Thymus (tissue), 11 donors: ENCODE measurements at regions not wholly inside any gene's neighbourhood (a gene's known extent, or its start where the extent isn't known, plus 50 kb on each side); places are given as distances from the start of the nearest gene placed in this dataset.

ENCODE experiments used
- DNase-seq, 9 donors: peaks; one replicate each; pipeline ENCODE4 v3.0.0-alpha.2; 2013; ENCODE audit warnings: low spot score in 9 of 9, low read depth in 6 of 9, missing footprints in 1 of 9
- H3K27ac ChIP-seq, 2 donors: one replicate each; pipeline ENCODE4 v1.5.1; 2013; ENCODE audit warnings: control low read depth in 1 of 2, low read depth in 1 of 2, low read length in 1 of 2, mild to moderate bottlenecking in 1 of 2, moderate library complexity in 1 of 2
- H3K27me3 ChIP-seq, 2 donors: one replicate each; pipeline ENCODE4 v1.5.1; 2013; ENCODE audit warnings: low read length in 1 of 2; ENCODE audit not compliant: control insufficient read depth in 2 of 2, insufficient read depth in 1 of 2
- H3K36me3 ChIP-seq, 2 donors: one replicate each; pipeline ENCODE4 v1.5.1; 2013; ENCODE audit warnings: low read length in 1 of 2, mild to moderate bottlenecking in 1 of 2, moderate library complexity in 1 of 2; ENCODE audit not compliant: control insufficient read depth in 2 of 2, insufficient read depth in 2 of 2
- H3K4me1 ChIP-seq, 2 donors: one replicate each; pipeline ENCODE4 v1.5.1; 2013; ENCODE audit warnings: low read length in 2 of 2; ENCODE audit not compliant: control insufficient read depth in 2 of 2, insufficient read depth in 2 of 2
- H3K4me3 ChIP-seq, 2 donors: one replicate each; pipeline ENCODE4 v1.5.1; 2013; ENCODE audit warnings: low read length in 2 of 2, control low read depth in 1 of 2, mild to moderate bottlenecking in 1 of 2
- H3K9me3 ChIP-seq, 2 donors: one replicate each; pipeline ENCODE4 v1.5.1; 2013; ENCODE audit warnings: low read length in 1 of 2, mild to moderate bottlenecking in 1 of 2; ENCODE audit not compliant: control insufficient read depth in 2 of 2, insufficient read depth in 1 of 2
- WGBS: extraction: QIAGEN DNeasy Blood & Tissue Kit; methylation state at CpG from one replicate; pipeline ENCODE4 v1.1.7; 2013; 5-methylcytosine and 5-hydroxymethylcytosine counted together
- donor health status: healthy.

GRCh38 chr19:31168106-31168625, 181.1 kb downstream of the TSHZ3 start:
- Histone ChIP-seq H3K36me3 (no peaks in the 10 kb centered on the region), H3K9me3 (no peaks in the 10 kb centered on the region), H3K27me3 (peaks cover 0 to 19% of the 10 kb centered on the region in 2 donors), H3K4me1 (no peaks in the 10 kb centered on the region), H3K4me3 (no peak overlapping the region), H3K27ac (no peak overlapping the region)
- DNase-seq, result no peak
- WGBS, result 80% methylated on average over 8 of the region's 8 CpGs

- Histone ChIP-seq H3K36me3 (no peaks in the 10 kb centered on the region), H3K4me3 (no peak overlapping the region), H3K4me1 (no peaks in the 10 kb centered on the region), H3K27ac (no peak overlapping the region), H3K9me3 (no peaks in the 10 kb centered on the region), H3K27me3 (peaks cover 0 to 19% of the 10 kb centered on the region in 2 donors)
- WGBS, result 16% methylated on average over 8 of the region's 8 CpGs
- DNase-seq, result no peak
Observed at GRCh38 chr19:31167690-31168089, 181.5 kb downstream of the TSHZ3 start.

- H3K4me3 ChIP-seq, result no peak overlapping the region
- H3K27me3 ChIP-seq, result peaks cover 0 to 19% of the 10 kb centered on the region in 2 donors
- no peaks in the 10 kb centered on the region for H3K4me1 ChIP-seq
- H3K27ac ChIP-seq, result no peak overlapping the region
- no peaks in the 10 kb centered on the region for H3K9me3 ChIP-seq
- WGBS, result 85% methylated on average over 2 of the region's 2 CpGs
- no peaks in the 10 kb centered on the region for H3K36me3 ChIP-seq
- no peak for DNase-seq
Observed at GRCh38 chr19:31166206-31166605, 183.0 kb downstream of the TSHZ3 start.

GRCh38 chr19:31164791-31165251, 184.4 kb downstream of the TSHZ3 start:
- DNase-seq, result no peak
- peaks cover 0 to 19% of the 10 kb centered on the region in 2 donors for H3K27me3 ChIP-seq

GRCh38 chr19:31160336-31160926, 188.8 kb downstream of the TSHZ3 start:
- H3K4me3 ChIP-seq, result no peak overlapping the region
- no peak overlapping the region for H3K27ac ChIP-seq
- H3K27me3 ChIP-seq, result peaks cover 0 to 13% of the 10 kb centered on the region in 2 donors
- H3K36me3 ChIP-seq, result no peaks in the 10 kb centered on the region
- no peaks in the 10 kb centered on the region for H3K9me3 ChIP-seq
- 90% methylated on average over 7 of the region's 7 CpGs for WGBS
- DNase-seq, result no peak
- no peaks in the 10 kb centered on the region for H3K4me1 ChIP-seq

More at GRCh38 chr19:31164791-31165251, 184.4 kb downstream of the TSHZ3 start:
- no peak overlapping the region for H3K4me3 ChIP-seq
- H3K27ac ChIP-seq, result no peak overlapping the region
- no peaks in the 10 kb centered on the region for H3K36me3 ChIP-seq
- no peaks in the 10 kb centered on the region for H3K9me3 ChIP-seq
- 26% methylated on average over 20 of the region's 20 CpGs for WGBS
- no peaks in the 10 kb centered on the region for H3K4me1 ChIP-seq

- no peak for DNase-seq
- 97% methylated on average over 1 of the region's 1 CpG for WGBS
- H3K9me3 ChIP-seq, result no peaks in the 10 kb centered on the region
Observed at GRCh38 chr19:31154021-31154420, 195.2 kb downstream of the TSHZ3 start.

GRCh38 chr19:31152906-31153305, 196.3 kb downstream of the TSHZ3 start:
- Histone ChIP-seq H3K9me3 (no peaks in the 10 kb centered on the region), H3K36me3 (no peaks in the 10 kb centered on the region), H3K27me3 (no peaks in the 10 kb centered on the region), H3K27ac (no peak overlapping the region), H3K4me3 (no peak overlapping the region), H3K4me1 (no peaks in the 10 kb centered on the region)
- 97% methylated on average over 3 of the region's 3 CpGs for WGBS
- DNase-seq, result no peak

More at GRCh38 chr19:31154021-31154420, 195.2 kb downstream of the TSHZ3 start:
- Histone ChIP-seq H3K27ac (no peak overlapping the region), H3K4me3 (no peak overlapping the region), H3K4me1 (no peaks in the 10 kb centered on the region), H3K36me3 (no peaks in the 10 kb centered on the region), H3K27me3 (no peaks in the 10 kb centered on the region)

GRCh38 chr19:31149441-31149941, 199.7 kb downstream of the TSHZ3 start:
- Histone ChIP-seq H3K9me3 (no peaks in the 10 kb centered on the region), H3K4me3 (no peak overlapping the region), H3K27me3 (no peaks in the 10 kb centered on the region), H3K4me1 (no peaks in the 10 kb centered on the region), H3K27ac (no peak overlapping the region), H3K36me3 (no peaks in the 10 kb centered on the region)
- WGBS, result 95% methylated on average over 23 of the region's 23 CpGs
- no peak for DNase-seq

- Histone ChIP-seq H3K27ac (no peak overlapping the region), H3K4me3 (no peak overlapping the region), H3K27me3 (no peaks in the 10 kb centered on the region), H3K9me3 (no peaks in the 10 kb centered on the region), H3K4me1 (no peaks in the 10 kb centered on the region), H3K36me3 (no peaks in the 10 kb centered on the region)
- WGBS, result 86% methylated on average over 4 of the region's 4 CpGs
- DNase-seq, result no peak
Observed at GRCh38 chr19:31148671-31149070, 200.6 kb downstream of the TSHZ3 start.
